Lung (tissue), 11 donors: ENCODE measurements at regions not wholly inside any gene's neighbourhood (a gene's known extent, or its start where the extent isn't known, plus 50 kb on each side); places are given as distances from the start of the nearest gene placed in this dataset.

Source experiments
- ATAC-seq: fragments of 200-7000 bp; cut with Tn5 transposase; one replicate; pipeline ENCODE4 v1.9.1; 2020; ENCODE audit warnings: moderate number of reproducible peaks; ENCODE audit not compliant: insufficient read depth, low FRiP score
- DNase-seq, 3 donors: peaks; one replicate each; pipeline ENCODE4 v3.0.0-alpha.2; 2013 to 2017
- H3K27ac ChIP-seq, 2 donors: one replicate each; pipeline ENCODE4 v1.5.1; 2013; ENCODE audit warnings: mild to moderate bottlenecking in 2 of 2, moderate library complexity in 2 of 2, control low read depth in 1 of 2, inconsistent platforms in 1 of 2, low read depth in 1 of 2, low read length in 1 of 2
- H3K27me3 ChIP-seq, 3 donors: one replicate each; pipeline ENCODE4 v1.5.1; 2013; ENCODE audit warnings: low read length in 2 of 3; ENCODE audit not compliant: control insufficient read depth in 3 of 3, insufficient read depth in 3 of 3
- H3K36me3 ChIP-seq, 4 donors: one replicate each; pipeline ENCODE4 v1.5.1; 2013; ENCODE audit warnings: low read length in 4 of 4, mild to moderate bottlenecking in 1 of 4, moderate library complexity in 1 of 4; ENCODE audit not compliant: control insufficient read depth in 4 of 4, insufficient read depth in 4 of 4
- H3K4me1 ChIP-seq, 5 donors: one replicate each; pipeline ENCODE4 v1.5.1; 2013; ENCODE audit warnings: low read length in 5 of 5, mild to moderate bottlenecking in 2 of 5, moderate library complexity in 1 of 5; ENCODE audit not compliant: control insufficient read depth in 5 of 5, insufficient read depth in 5 of 5
- H3K4me3 ChIP-seq: one replicate; pipeline ENCODE4 v1.5.1; 2013; ENCODE audit warnings: mild to moderate bottlenecking, control low read depth, moderate library complexity
- H3K9ac ChIP-seq, 2 donors: one replicate each; pipeline ENCODE4 v1.5.1; 2013; ENCODE audit warnings: low read length in 2 of 2, control low read depth in 1 of 2; ENCODE audit not compliant: insufficient read depth in 1 of 2
- H3K9me3 ChIP-seq, 4 donors: one replicate each; pipeline ENCODE4 v1.5.1; 2013; ENCODE audit warnings: low read length in 3 of 4, mild to moderate bottlenecking in 1 of 4, moderate library complexity in 1 of 4; ENCODE audit not compliant: control insufficient read depth in 4 of 4, insufficient read depth in 3 of 4
- CTCF ChIP-seq: IDR thresholded peaks from 2 replicates; pipeline ENCODE4 v1.5.1; 2012; ENCODE audit warnings: mild to moderate bottlenecking; ENCODE audit errors: control extremely low read depth, extremely low read depth
- WGBS, 2 donors: extraction: QIAGEN DNeasy Blood & Tissue Kit; methylation state at CpG; one replicate each; pipeline ENCODE4 v1.1.7; 2013; 5-methylcytosine and 5-hydroxymethylcytosine counted together
- donor health status: control.
- donor health status: control.
- donor health status: Bipolar disorder and iron deficiency.
- donor health status: healthy.
- donor health status: DM: yes; HTN: yes; CAD: no.

- Histone ChIP-seq H3K9me3 (no peaks in the 10 kb centered on the region), H3K4me3 (no peak overlapping the region), H3K4me1 (no peaks in the 10 kb centered on the region), H3K36me3 (no peaks in the 10 kb centered on the region), H3K27me3 (peaks cover 0 to 6% (median 0%) of the 10 kb centered on the region in 3 donors), H3K27ac (no peak overlapping the region), H3K9ac (no peak overlapping the region)
- ATAC-seq = no peak
- no peak for DNase-seq
- no peak for TF ChIP-seq CTCF
- 88% methylated on average over 8 of the region's 8 CpGs for WGBS, 2 donors
These were observed 121.9 kb downstream of the RAB11FIP2 start for GRCh38 chr10:117924820-117925219.

- H3K27me3 ChIP-seq = peaks cover 0 to 6% (median 0%) of the 10 kb centered on the region in 3 donors
- H3K4me3 ChIP-seq = no peak overlapping the region
- H3K36me3 ChIP-seq = no peaks in the 10 kb centered on the region
- TF ChIP-seq CTCF = no peak
- 93 to 97% methylated on average over 6 of the region's 6 CpGs for WGBS, 2 donors
- H3K9ac ChIP-seq = no peak overlapping the region
- DNase-seq = no peak
- no peak for ATAC-seq
- H3K27ac ChIP-seq = no peak overlapping the region
- no peaks in the 10 kb centered on the region for H3K9me3 ChIP-seq
- H3K4me1 ChIP-seq = no peaks in the 10 kb centered on the region
These were observed 121.4 kb downstream of the RAB11FIP2 start for GRCh38 chr10:117925369-117925768.

- DNase-seq (no peak), ATAC-seq (no peak)
- no peaks in the 10 kb centered on the region for H3K36me3 ChIP-seq
- H3K27ac ChIP-seq = no peak overlapping the region
- no peak overlapping the region for H3K9ac ChIP-seq
- 49 to 57% methylated on average over 2 of the region's 2 CpGs for WGBS, 2 donors
- peaks cover 0 to 2% (median 0%) of the 10 kb centered on the region in 3 donors for H3K27me3 ChIP-seq
- no peaks in the 10 kb centered on the region for H3K9me3 ChIP-seq
- H3K4me1 ChIP-seq = no peaks in the 10 kb centered on the region
- no peak overlapping the region for H3K4me3 ChIP-seq
- no peak for TF ChIP-seq CTCF
These were observed 120.2 kb downstream of the RAB11FIP2 start for GRCh38 chr10:117926491-117926890.

- Histone ChIP-seq H3K27me3 (peaks cover 0 to 2% (median 0%) of the 10 kb centered on the region in 3 donors), H3K4me1 (no peaks in the 10 kb centered on the region), H3K9ac (no peak overlapping the region), H3K36me3 (no peaks in the 10 kb centered on the region), H3K4me3 (no peak overlapping the region), H3K9me3 (no peaks in the 10 kb centered on the region), H3K27ac (no peak overlapping the region)
- no peak for TF ChIP-seq CTCF
- WGBS, 2 donors = 17 to 46% methylated on average over 1 of the region's 1 CpG
- DNase-seq (no peak), ATAC-seq (no peak)
These were observed 119.4 kb downstream of the RAB11FIP2 start for GRCh38 chr10:117927332-117927731.
